WTC11 (cell line): ENCODE measurements at regions not wholly inside any gene's neighbourhood (a gene's known extent, or its start where the extent isn't known, plus 50 kb on each side); places are given as distances from the start of the nearest gene placed in this dataset.

Experiments used
- ATAC-seq: fragments of 200-7000 bp; cut with Tn5 transposase; 2 replicates; pipeline ENCODE4 v1.10.0; 2021; ENCODE audit warnings: mild to moderate bottlenecking, moderate library complexity
- CTCF ChIA-PET: fragments of 300-600 bp; sonication (Branson Sonifier 250); formaldehyde crosslinking; loops from one replicate; lab custom pipeline; 2021; ENCODE audit warnings: antibody characterized with exemption; lab: Charles Lee
- POLR2A ChIA-PET: fragments of 350-600 bp; sonication (Branson Sonifier 250); formaldehyde crosslinking; loops from one replicate; lab custom pipeline; 2021; ENCODE audit warnings: antibody characterized with exemption; lab: Charles Lee
- DNase-seq: peaks from one replicate; pipeline ENCODE4 v3.0.0; 2021; ENCODE audit warnings: low spot score
- H3K27ac Mint-ChIP-seq: 2 replicates; pipeline ENCODE4 v1.8.0; 2021; ENCODE audit warnings: mixed read lengths
- H3K27me3 Mint-ChIP-seq: 2 replicates; pipeline ENCODE4 v1.8.0; 2021; ENCODE audit warnings: low read depth, mild to moderate bottlenecking, moderate library complexity, mixed read lengths
- H3K36me3 Mint-ChIP-seq: 2 replicates; pipeline ENCODE4 v1.8.0; 2021; ENCODE audit warnings: mixed read lengths
- H3K4me1 Mint-ChIP-seq: 2 replicates; pipeline ENCODE4 v1.8.0; 2022; ENCODE audit warnings: mixed read lengths
- H3K4me3 Mint-ChIP-seq: 2 replicates; pipeline ENCODE4 v1.8.0; 2021; ENCODE audit warnings: mild to moderate bottlenecking, moderate library complexity, mixed read lengths
- H3K9me3 Mint-ChIP-seq: 2 replicates; pipeline ENCODE4 v1.8.0; 2021; ENCODE audit warnings: mixed read lengths
- AFF4 ChIP-seq: sonication (generic); formaldehyde crosslinking; IDR thresholded peaks from 2 replicates; pipeline ENCODE4 v1.8.1; 2023; ENCODE audit warnings: mild to moderate bottlenecking, missing genetic modification reagents, borderline replicate concordance
- E2F1 ChIP-seq: sonication (generic); formaldehyde crosslinking; IDR thresholded peaks from 2 replicates; pipeline ENCODE4 v1.8.0; 2022; ENCODE audit warnings: mild to moderate bottlenecking, missing genetic modification reagents
- EMX1 ChIP-seq: fragments of 250-450 bp; sonication (Bioruptor Pico); IDR thresholded peaks from 2 replicates; pipeline ENCODE4 v1.8.0; 2021; ENCODE audit warnings: mild to moderate bottlenecking
- FOXP1 ChIP-seq: sonication (generic); formaldehyde crosslinking; IDR thresholded peaks from 2 replicates; pipeline ENCODE4 v1.8.0; 2022; ENCODE audit warnings: missing genetic modification reagents, mild to moderate bottlenecking, moderate library complexity, borderline replicate concordance
- HMGA2 ChIP-seq: fragments of 250-450 bp; sonication (Bioruptor Pico); IDR thresholded peaks from 2 replicates; pipeline ENCODE4 v1.4.0; 2021; ENCODE audit warnings: mild to moderate bottlenecking, moderate library complexity
- NFATC4 ChIP-seq: fragments of 250-450 bp; sonication (Bioruptor Pico); IDR thresholded peaks from 2 replicates; pipeline ENCODE4 v1.9.0; 2021; ENCODE audit warnings: mild to moderate bottlenecking
- OVOL2 ChIP-seq: fragments of 250-450 bp; sonication (Bioruptor Pico); IDR thresholded peaks from 2 replicates; pipeline ENCODE4 v1.9.0; 2021; ENCODE audit warnings: mild to moderate bottlenecking, borderline replicate concordance
- PREB ChIP-seq: sonication (generic); formaldehyde crosslinking; IDR thresholded peaks from 2 replicates; pipeline ENCODE4 v1.8.1; 2022; ENCODE audit warnings: mild to moderate bottlenecking, missing genetic modification reagents, moderate library complexity, borderline replicate concordance
- PRRX2 ChIP-seq: fragments of 250-450 bp; sonication (Bioruptor Pico); IDR thresholded peaks from 2 replicates; pipeline ENCODE4 v1.8.0; 2021; ENCODE audit warnings: mild to moderate bottlenecking
- RELA ChIP-seq: sonication (generic); formaldehyde crosslinking; IDR thresholded peaks from 2 replicates; pipeline ENCODE4 v1.8.1; 2022; ENCODE audit warnings: missing genetic modification reagents, mild to moderate bottlenecking, borderline replicate concordance
- TCF7 ChIP-seq: sonication (generic); formaldehyde crosslinking; IDR thresholded peaks from 2 replicates; pipeline ENCODE4 v1.8.0; 2022; ENCODE audit warnings: mild to moderate bottlenecking, low read depth, missing genetic modification reagents, moderate library complexity
- TEAD1 ChIP-seq: sonication (generic); formaldehyde crosslinking; IDR thresholded peaks from 2 replicates; pipeline ENCODE4 v1.8.0; 2022; ENCODE audit warnings: mild to moderate bottlenecking, missing genetic modification reagents
- ZBTB21 ChIP-seq: sonication (generic); formaldehyde crosslinking; IDR thresholded peaks from 2 replicates; pipeline ENCODE4 v1.8.1; 2023; ENCODE audit warnings: mild to moderate bottlenecking, missing genetic modification reagents, borderline replicate concordance
- ZNF219 ChIP-seq: sonication (generic); formaldehyde crosslinking; IDR thresholded peaks from 2 replicates; pipeline ENCODE4 v1.8.0; 2023; ENCODE audit warnings: missing genetic modification reagents, mild to moderate bottlenecking, borderline replicate concordance
- ZNF281 ChIP-seq: sonication (generic); formaldehyde crosslinking; IDR thresholded peaks from 2 replicates; pipeline ENCODE4 v1.8.0; 2023; ENCODE audit warnings: mild to moderate bottlenecking, missing genetic modification reagents
- ZNF396 ChIP-seq: fragments of 250-450 bp; sonication (Bioruptor Pico); IDR thresholded peaks from 2 replicates; pipeline ENCODE4 v1.8.0; 2021; ENCODE audit warnings: mild to moderate bottlenecking, moderate library complexity, borderline replicate concordance
- ZNF423 ChIP-seq: fragments of 250-450 bp; sonication (Bioruptor Pico); IDR thresholded peaks from 2 replicates; pipeline ENCODE4 v2.1.2; 2022; ENCODE audit warnings: mild to moderate bottlenecking, moderate library complexity
- ZNF512 ChIP-seq: sonication (generic); formaldehyde crosslinking; IDR thresholded peaks from 2 replicates; pipeline ENCODE4 v1.8.1; 2022; ENCODE audit warnings: missing genetic modification reagents, borderline replicate concordance

GRCh38 chr6:163836876-163837690, 422.6 kb downstream of the QKI start (continued):
- no peak for TF ChIP-seq ZBTB21 (CRISPR knock-in tag)
- TF ChIP-seq AFF4, result no peak
- no peak for TF ChIP-seq HMGA2 (CRISPR knock-in tag)
- no peak for TF ChIP-seq TCF7 (CRISPR knock-in tag)
- no peak for TF ChIP-seq E2F1 (CRISPR knock-in tag)
- TF ChIP-seq TEAD1 (CRISPR knock-in tag), result no peak
- no peak for TF ChIP-seq ZNF396 (CRISPR knock-in tag)

GRCh38 chr6:163835439-163836171, 421.1 kb downstream of the QKI start:
- POLR2A ChIA-PET, result no interaction called here
- no peak for DNase-seq
- TF ChIP-seq AFF4, result no peak
- TF ChIP-seq EMX1 (CRISPR knock-in tag), result no peak
- no peak for TF ChIP-seq ZNF281
- no peak for TF ChIP-seq ZNF219 (CRISPR knock-in tag)
- TF ChIP-seq ZNF512, result no peak
- no peak for TF ChIP-seq PRRX2
- TF ChIP-seq OVOL2 (CRISPR knock-in tag), result no peak
- TF ChIP-seq ZNF423 (CRISPR knock-in tag), result no peak
- TF ChIP-seq FOXP1 (CRISPR knock-in tag), result no peak
- TF ChIP-seq RELA (CRISPR knock-in tag), result no peak
- TF ChIP-seq NFATC4 (CRISPR knock-in tag), result no peak
- TF ChIP-seq PREB, result no peak

More at GRCh38 chr6:163835439-163836171, 421.1 kb downstream of the QKI start:
- peaks cover 9% of the 10 kb centered on the region for H3K4me1 Mint-ChIP-seq
- H3K36me3 Mint-ChIP-seq, result no peaks in the 10 kb centered on the region
- ATAC-seq, result no peak
- no peaks in the 10 kb centered on the region; the same call in 1 of the 2 replicates for H3K27me3 Mint-ChIP-seq
- H3K27ac Mint-ChIP-seq, result no peak overlapping the region
- CTCF ChIA-PET, result no interaction called here
- peaks cover 17% of the 10 kb centered on the region for H3K9me3 Mint-ChIP-seq
- H3K4me3 Mint-ChIP-seq, result no peak overlapping the region
